ENCODE measurements at regions not wholly inside any gene's neighbourhood (a gene's known extent, or its start where the extent isn't known, plus 50 kb on each side); places are given as distances from the start of the nearest gene placed in this dataset.

DNA sequence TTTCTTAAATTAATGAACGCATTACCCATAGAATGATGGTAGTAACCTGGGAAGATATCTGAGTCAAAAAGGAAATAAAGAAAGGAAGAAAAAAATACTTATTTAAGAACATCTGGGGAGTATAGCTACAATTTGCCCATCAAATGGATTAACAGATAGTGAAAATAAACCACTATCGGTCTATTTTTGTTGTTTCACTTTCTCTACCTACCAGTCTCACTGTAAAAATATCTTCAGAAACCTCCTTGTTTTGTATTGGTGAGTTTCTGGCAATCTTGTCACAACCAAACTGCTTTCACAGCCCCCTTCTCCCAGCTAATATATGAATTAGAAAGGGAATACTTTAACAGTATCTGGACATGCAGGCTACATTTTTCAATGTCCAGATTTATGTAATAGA is 783.5 kb downstream of the STPG2 start:
- H3K4me1 Mint-ChIP-seq: no peaks in the 10 kb centered on the region
- no peak overlapping the region for H3K27ac Mint-ChIP-seq
- H3K27ac ChIP-seq (ENCODE audit: low read depth, low read length): no peak overlapping the region
- ChIA-PET POLR2A (no interaction called here), CTCF (no interaction called here)
- no peaks in the 10 kb centered on the region for H3K9me3 ChIP-seq (ENCODE audit: low read length)
- H3K36me3 Mint-ChIP-seq: no peaks in the 10 kb centered on the region
- no peak overlapping the region for H3K4me3 ChIP-seq (ENCODE audit: low read length)
- peaks cover 5 to 38% (median 15%) of the 10 kb centered on the region in 5 donors for H3K9me3 Mint-ChIP-seq
- H3K27me3 ChIP-seq (ENCODE audit: insufficient read depth, low read length, poor library complexity, severe bottlenecking): no peaks in the 10 kb centered on the region
- H3K36me3 ChIP-seq (ENCODE audit: insufficient read depth, low read length): no peaks in the 10 kb centered on the region
- no peaks in the 10 kb centered on the region for H3K27me3 Mint-ChIP-seq
- DNase-seq: no peak
- H3K4me3 Mint-ChIP-seq: no peak overlapping the region
- no peaks in the 10 kb centered on the region for H3K4me1 ChIP-seq (ENCODE audit: insufficient read depth, low read length)

DNA sequence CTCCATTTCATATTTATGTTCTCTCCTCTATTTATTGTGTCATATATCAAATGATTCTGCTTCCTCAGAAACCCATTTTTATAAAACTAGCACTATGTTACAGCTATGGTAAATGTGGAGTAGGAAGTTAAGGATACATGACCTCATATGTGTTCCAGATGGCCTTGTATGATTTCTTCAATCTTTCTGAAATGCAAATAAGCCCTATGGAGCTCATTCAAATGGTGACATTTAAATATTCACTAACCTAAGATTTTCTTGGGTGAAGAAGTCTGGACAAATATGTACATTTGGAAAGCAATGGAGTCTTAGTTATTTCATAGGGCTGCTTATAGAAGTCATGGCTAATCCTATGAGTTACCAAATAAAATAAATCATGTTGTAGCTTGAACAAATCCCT is 782.5 kb downstream of the STPG2 start:
- Histone ChIP-seq H3K4me3 (ENCODE audit: low read length) (no peak overlapping the region), H3K27ac (ENCODE audit: low read depth, low read length) (no peak overlapping the region), H3K27me3 (ENCODE audit: insufficient read depth, low read length, poor library complexity, severe bottlenecking) (no peaks in the 10 kb centered on the region), H3K4me1 (ENCODE audit: insufficient read depth, low read length) (no peaks in the 10 kb centered on the region), H3K9me3 (ENCODE audit: low read length) (no peaks in the 10 kb centered on the region), H3K36me3 (ENCODE audit: insufficient read depth, low read length) (no peaks in the 10 kb centered on the region)
- H3K36me3 Mint-ChIP-seq: no peaks in the 10 kb centered on the region
- H3K27me3 Mint-ChIP-seq: no peaks in the 10 kb centered on the region
- H3K4me1 Mint-ChIP-seq: no peaks in the 10 kb centered on the region
- POLR2A ChIA-PET: no interaction called here
- no peak overlapping the region for H3K27ac Mint-ChIP-seq
- DNase-seq: no peak
- peaks cover 5 to 36% (median 12%) of the 10 kb centered on the region in 5 donors for H3K9me3 Mint-ChIP-seq
- no peak overlapping the region for H3K4me3 Mint-ChIP-seq
- CTCF ChIA-PET: no interaction called here

DNA sequence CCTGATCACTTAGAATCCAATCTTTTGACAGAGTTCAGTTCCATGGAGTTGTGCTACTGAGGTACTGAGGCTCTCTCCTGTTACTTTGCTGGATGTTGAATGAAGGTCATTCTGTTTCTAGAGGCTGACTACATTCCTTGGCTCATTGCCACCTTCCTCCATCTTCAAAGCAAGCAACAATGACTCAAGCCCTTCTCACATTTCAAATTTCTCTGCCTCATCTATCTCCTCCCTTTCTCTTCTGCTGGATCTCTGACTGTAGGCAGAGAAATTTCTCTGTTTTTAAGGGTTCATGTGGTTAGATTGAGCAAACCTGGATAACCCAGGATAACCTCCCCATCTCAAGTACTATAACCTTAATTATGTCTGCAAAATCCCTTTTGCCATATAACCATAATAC is 775.4 kb downstream of the STPG2 start:
- no peak overlapping the region for H3K4me3 Mint-ChIP-seq
- Histone ChIP-seq H3K4me3 (ENCODE audit: low read length) (no peak overlapping the region), H3K27me3 (ENCODE audit: insufficient read depth, low read length, poor library complexity, severe bottlenecking) (no peaks in the 10 kb centered on the region), H3K36me3 (ENCODE audit: insufficient read depth, low read length) (no peaks in the 10 kb centered on the region), H3K9me3 (ENCODE audit: low read length) (no peaks in the 10 kb centered on the region), H3K4me1 (ENCODE audit: insufficient read depth, low read length) (no peaks in the 10 kb centered on the region), H3K27ac (ENCODE audit: low read depth, low read length) (no peak overlapping the region)
- peaks cover 3 to 20% (median 5%) of the 10 kb centered on the region in 5 donors for H3K9me3 Mint-ChIP-seq
- H3K27ac Mint-ChIP-seq: no peak overlapping the region
- H3K4me1 Mint-ChIP-seq: no peaks in the 10 kb centered on the region
- H3K27me3 Mint-ChIP-seq: no peaks in the 10 kb centered on the region
- ChIA-PET POLR2A (no interaction called here), CTCF (no interaction called here)
- no peaks in the 10 kb centered on the region for H3K36me3 Mint-ChIP-seq
- DNase-seq: no peak

DNA sequence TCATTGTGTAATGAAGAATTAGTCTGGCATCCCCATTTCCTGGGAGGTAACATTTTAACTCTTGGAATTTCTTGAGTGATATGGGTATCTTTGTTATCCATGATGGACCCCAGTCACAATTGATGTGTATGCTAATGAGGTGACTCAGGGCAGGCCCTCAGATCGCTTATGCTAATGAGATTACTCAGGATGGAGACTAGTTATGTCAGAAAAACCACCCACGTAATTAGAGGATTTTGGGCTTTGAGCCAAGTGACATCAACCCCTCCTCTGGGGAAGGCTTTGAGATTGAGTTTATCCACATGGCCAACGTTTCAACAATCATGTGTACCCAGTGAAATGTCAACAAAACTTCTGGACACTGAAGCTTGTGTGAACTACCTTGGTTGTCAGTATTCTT is 772.7 kb downstream of the STPG2 start:
- Histone ChIP-seq H3K36me3 (ENCODE audit: insufficient read depth, low read length) (no peaks in the 10 kb centered on the region), H3K9me3 (ENCODE audit: low read length) (no peaks in the 10 kb centered on the region), H3K27me3 (ENCODE audit: insufficient read depth, low read length, poor library complexity, severe bottlenecking) (no peaks in the 10 kb centered on the region), H3K4me1 (ENCODE audit: insufficient read depth, low read length) (no peaks in the 10 kb centered on the region), H3K4me3 (ENCODE audit: low read length) (no peak overlapping the region), H3K27ac (ENCODE audit: low read depth, low read length) (no peak overlapping the region)
- no peak for DNase-seq
- H3K36me3 Mint-ChIP-seq: no peaks in the 10 kb centered on the region
- peaks cover 2 to 20% (median 4%) of the 10 kb centered on the region in 5 donors for H3K9me3 Mint-ChIP-seq
- H3K4me1 Mint-ChIP-seq: no peaks in the 10 kb centered on the region
- H3K4me3 Mint-ChIP-seq: no peak overlapping the region
- no peak overlapping the region for H3K27ac Mint-ChIP-seq
- POLR2A ChIA-PET: no interaction called here
- CTCF ChIA-PET: no interaction called here
- H3K27me3 Mint-ChIP-seq: no peaks in the 10 kb centered on the region

DNA sequence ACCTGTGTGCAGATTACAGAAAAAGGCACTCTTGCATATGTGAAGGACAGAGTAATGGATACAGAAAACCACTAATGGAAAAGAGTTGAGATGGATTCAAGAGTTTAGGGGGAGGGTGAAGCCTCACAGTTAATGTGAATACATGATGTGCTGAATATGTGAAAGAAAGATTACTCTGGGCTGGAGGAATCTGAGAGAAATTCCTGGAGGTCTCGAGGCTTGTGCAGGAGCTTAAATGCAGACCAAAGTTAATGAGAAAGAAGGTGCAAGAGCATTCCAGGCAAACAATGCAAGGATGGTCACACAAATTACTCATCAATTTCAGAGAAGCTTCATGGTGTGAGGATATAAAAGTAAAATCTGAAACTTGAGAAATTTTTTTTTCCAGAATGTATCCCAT is 768.8 kb downstream of the STPG2 start:
- Mint-ChIP-seq H3K27me3 (no peaks in the 10 kb centered on the region), H3K36me3 (no peaks in the 10 kb centered on the region), H3K4me3 (no peak overlapping the region), H3K27ac (no peak overlapping the region), H3K9me3 (peaks cover 2 to 30% (median 7%) of the 10 kb centered on the region in 5 donors), H3K4me1 (no peaks in the 10 kb centered on the region)
- DNase-seq: no peak
- ChIA-PET CTCF (no interaction called here), POLR2A (no interaction called here)
- no peak overlapping the region for H3K27ac ChIP-seq (ENCODE audit: low read depth, low read length)
- H3K4me1 ChIP-seq (ENCODE audit: insufficient read depth, low read length): no peaks in the 10 kb centered on the region
- H3K9me3 ChIP-seq (ENCODE audit: low read length): no peaks in the 10 kb centered on the region
- no peaks in the 10 kb centered on the region for H3K36me3 ChIP-seq (ENCODE audit: insufficient read depth, low read length)
- H3K27me3 ChIP-seq (ENCODE audit: insufficient read depth, low read length, poor library complexity, severe bottlenecking): no peaks in the 10 kb centered on the region
- H3K4me3 ChIP-seq (ENCODE audit: low read length): no peak overlapping the region

DNA sequence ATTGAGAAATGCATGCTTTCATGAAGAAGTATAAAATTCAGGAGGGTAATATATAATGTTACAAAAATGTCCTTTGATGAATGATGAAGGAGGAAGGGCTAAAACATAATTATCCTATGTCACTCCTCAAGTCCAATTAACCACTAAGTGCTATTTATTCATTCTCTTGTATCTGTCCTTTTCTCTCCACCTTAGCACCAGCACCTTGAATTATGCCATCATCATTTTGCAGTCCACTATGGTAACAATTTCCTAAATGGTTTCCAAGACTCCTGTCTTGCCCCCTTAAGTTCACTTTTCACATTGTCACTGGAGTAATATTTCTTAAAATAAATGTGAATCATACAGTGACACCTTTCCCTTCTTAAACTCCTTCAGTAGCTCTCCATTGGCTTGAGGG is 756.3 kb downstream of the STPG2 start:
- CTCF ChIA-PET: no interaction called here
- no peaks in the 10 kb centered on the region for H3K9me3 ChIP-seq (ENCODE audit: low read length)
- H3K4me1 ChIP-seq (ENCODE audit: insufficient read depth, low read length): no peaks in the 10 kb centered on the region
- POLR2A ChIA-PET: no interaction called here
- no peak overlapping the region for H3K4me3 ChIP-seq (ENCODE audit: low read length)
- no peaks in the 10 kb centered on the region for H3K27me3 Mint-ChIP-seq
- no peak overlapping the region for H3K27ac ChIP-seq (ENCODE audit: low read depth, low read length)
- H3K27me3 ChIP-seq (ENCODE audit: insufficient read depth, low read length, poor library complexity, severe bottlenecking): no peaks in the 10 kb centered on the region
- H3K27ac Mint-ChIP-seq: no peak overlapping the region
- no peak overlapping the region for H3K4me3 Mint-ChIP-seq
- H3K36me3 Mint-ChIP-seq: no peaks in the 10 kb centered on the region
- H3K36me3 ChIP-seq (ENCODE audit: insufficient read depth, low read length): no peaks in the 10 kb centered on the region
- DNase-seq: no peak
- peaks cover 0 to 12% (median 2%) of the 10 kb centered on the region in 5 donors for H3K9me3 Mint-ChIP-seq
- H3K4me1 Mint-ChIP-seq: no peaks in the 10 kb centered on the region

DNA sequence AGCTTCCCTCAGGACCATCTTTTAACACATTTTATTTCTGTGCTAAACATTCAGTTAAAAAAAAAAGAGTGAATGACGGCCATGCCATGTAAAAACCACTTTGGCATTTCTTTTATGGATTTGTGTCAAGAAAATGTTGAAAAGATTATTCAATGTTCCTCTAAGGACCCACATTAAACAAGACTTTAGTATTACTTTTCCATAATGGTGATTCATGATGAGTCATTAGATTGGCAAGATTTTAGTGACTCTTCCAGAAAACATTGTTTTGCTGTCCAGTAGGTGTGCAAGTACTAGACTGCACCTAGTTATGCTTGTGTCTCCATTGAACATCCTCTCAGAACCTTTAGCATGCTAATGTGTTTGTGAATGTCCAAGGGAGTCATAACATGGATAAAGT is 748.6 kb downstream of the STPG2 start:
- Histone ChIP-seq H3K27ac (ENCODE audit: low read depth, low read length) (no peak overlapping the region), H3K4me3 (ENCODE audit: low read length) (no peak overlapping the region), H3K4me1 (ENCODE audit: insufficient read depth, low read length) (no peaks in the 10 kb centered on the region), H3K27me3 (ENCODE audit: insufficient read depth, low read length, poor library complexity, severe bottlenecking) (no peaks in the 10 kb centered on the region), H3K9me3 (ENCODE audit: low read length) (no peaks in the 10 kb centered on the region), H3K36me3 (ENCODE audit: insufficient read depth, low read length) (no peaks in the 10 kb centered on the region)
- Mint-ChIP-seq H3K9me3 (peaks cover 0 to 8% (median 1%) of the 10 kb centered on the region in 5 donors), H3K4me3 (no peak overlapping the region), H3K36me3 (no peaks in the 10 kb centered on the region), H3K4me1 (no peaks in the 10 kb centered on the region), H3K27ac (no peak overlapping the region), H3K27me3 (no peaks in the 10 kb centered on the region)
- ChIA-PET POLR2A (no interaction called here), CTCF (no interaction called here)
- no peak for DNase-seq

DNA sequence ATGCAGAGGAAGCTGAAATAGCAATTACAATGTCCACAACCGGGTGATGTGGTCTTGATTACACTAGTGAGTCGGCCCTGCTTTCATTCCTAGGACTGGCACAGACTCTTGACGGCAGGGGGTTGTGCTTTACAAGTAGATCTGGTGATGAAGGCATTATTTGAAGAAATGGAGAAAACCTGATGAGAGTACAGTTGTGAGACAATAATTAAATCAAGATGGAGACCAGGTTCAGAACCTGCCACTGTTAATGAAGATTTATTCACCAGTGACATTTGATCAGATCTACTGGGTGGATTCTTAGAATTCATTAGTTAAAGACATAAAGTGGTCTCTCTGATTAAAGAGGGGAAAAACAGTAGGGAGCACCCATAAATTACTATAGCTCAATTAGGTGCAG is 747.2 kb downstream of the STPG2 start:
- Mint-ChIP-seq H3K4me3 (no peak overlapping the region), H3K27me3 (no peaks in the 10 kb centered on the region), H3K36me3 (no peaks in the 10 kb centered on the region), H3K4me1 (no peaks in the 10 kb centered on the region), H3K9me3 (peaks cover 0 to 10% (median 2%) of the 10 kb centered on the region in 5 donors), H3K27ac (no peak overlapping the region)
- Histone ChIP-seq H3K27ac (ENCODE audit: low read depth, low read length) (no peak overlapping the region), H3K36me3 (ENCODE audit: insufficient read depth, low read length) (no peaks in the 10 kb centered on the region), H3K9me3 (ENCODE audit: low read length) (no peaks in the 10 kb centered on the region), H3K27me3 (ENCODE audit: insufficient read depth, low read length, poor library complexity, severe bottlenecking) (no peaks in the 10 kb centered on the region), H3K4me1 (ENCODE audit: insufficient read depth, low read length) (no peaks in the 10 kb centered on the region), H3K4me3 (ENCODE audit: low read length) (no peak overlapping the region)
- ChIA-PET POLR2A (no interaction called here), CTCF (no interaction called here)
- no peak for DNase-seq

DNA sequence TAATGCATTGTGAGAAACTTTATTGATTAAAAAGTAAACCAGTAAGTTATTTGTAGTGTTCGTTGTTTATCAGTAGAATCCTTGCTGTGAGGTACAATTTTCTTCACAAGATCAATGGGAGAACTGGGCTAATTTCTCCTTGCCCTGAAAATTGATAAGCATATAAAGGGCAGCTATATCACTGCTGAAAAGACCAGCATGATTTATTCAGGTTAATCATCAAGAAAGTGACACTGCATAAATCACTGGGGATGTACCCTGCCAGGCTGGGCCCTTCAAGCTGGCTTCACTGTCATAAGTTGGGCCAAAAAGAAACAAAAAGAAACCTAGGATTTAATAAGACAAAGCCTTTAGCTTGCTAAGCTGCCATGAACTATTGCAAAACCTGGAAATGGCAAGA is 746.7 kb downstream of the STPG2 start:
- ChIA-PET POLR2A (no interaction called here), CTCF (no interaction called here)
- Histone ChIP-seq H3K4me1 (ENCODE audit: insufficient read depth, low read length) (no peaks in the 10 kb centered on the region), H3K27me3 (ENCODE audit: insufficient read depth, low read length, poor library complexity, severe bottlenecking) (no peaks in the 10 kb centered on the region), H3K36me3 (ENCODE audit: insufficient read depth, low read length) (no peaks in the 10 kb centered on the region), H3K4me3 (ENCODE audit: low read length) (no peak overlapping the region), H3K27ac (ENCODE audit: low read depth, low read length) (no peak overlapping the region), H3K9me3 (ENCODE audit: low read length) (no peaks in the 10 kb centered on the region)
- Mint-ChIP-seq H3K4me3 (no peak overlapping the region), H3K36me3 (no peaks in the 10 kb centered on the region), H3K27ac (no peak overlapping the region), H3K9me3 (peaks cover 0 to 11% (median 2%) of the 10 kb centered on the region in 5 donors), H3K4me1 (no peaks in the 10 kb centered on the region), H3K27me3 (no peaks in the 10 kb centered on the region)
- no peak for DNase-seq

Data from CD8-positive, alpha-beta memory T cell (primary cell).